GM19468 (cell line): ENCODE measurements at regions not wholly inside any gene's neighbourhood (a gene's known extent, or its start where the extent isn't known, plus 50 kb on each side); places are given as distances from the start of the nearest gene placed in this dataset.

Experiments used
- ATAC-seq: cut with Tn5 transposase; IDR thresholded peaks from one replicate; pipeline ENCODE4 v1.9.1; 2021; ENCODE audit warnings: mild to moderate bottlenecking, moderate library complexity, moderate number of reproducible peaks; ENCODE audit not compliant: unreplicated experiment; ENCODE audit errors: extremely low read depth

GRCh38 chr12:4112290-4112689 is 161.3 kb upstream of the CCND2 start:
- no peak for ATAC-seq

GRCh38 chr12:4111010-4111409 is 162.6 kb upstream of the CCND2 start:
- ATAC-seq: no peak

- no peak for ATAC-seq
Measured at GRCh38 chr12:4109826-4110225, 163.7 kb upstream of the CCND2 start.

- no peak for ATAC-seq
Measured at GRCh38 chr12:4108803-4109345, 164.7 kb upstream of the CCND2 start.

- ATAC-seq: no peak
Measured at GRCh38 chr12:4107911-4108697, 165.5 kb upstream of the CCND2 start.

- peak; percentile 56 for ATAC-seq
Measured at GRCh38 chr12:4107436-4107878, 166.1 kb upstream of the CCND2 start.

GRCh38 chr12:4106621-4107020 is 166.9 kb upstream of the CCND2 start:
- ATAC-seq: no peak

GRCh38 chr12:4104722-4105244 is 168.8 kb upstream of the CCND2 start:
- ATAC-seq: no peak

GRCh38 chr12:4099276-4099675 is 174.3 kb upstream of the CCND2 start:
- no peak for ATAC-seq

- ATAC-seq: no peak
Measured at GRCh38 chr12:4091016-4091743, 182.4 kb upstream of the CCND2 start.

- ATAC-seq: no peak
Measured at GRCh38 chr12:4089956-4090355, 183.6 kb upstream of the CCND2 start.

- ATAC-seq: no peak
Measured at GRCh38 chr12:4089121-4089606, 184.4 kb upstream of the CCND2 start.

- ATAC-seq: no peak
Measured at GRCh38 chr12:4088451-4088850, 185.1 kb upstream of the CCND2 start.

- ATAC-seq: no peak
Measured at GRCh38 chr12:4086481-4086880, 187.1 kb upstream of the CCND2 start.

- no peak for ATAC-seq
Measured at GRCh38 chr12:4084573-4084972, 189.0 kb upstream of the CCND2 start.

- no peak for ATAC-seq
Measured at GRCh38 chr12:4082809-4083403, 190.7 kb upstream of the CCND2 start.

- ATAC-seq: no peak
Measured at GRCh38 chr12:4080213-4080612, 193.3 kb upstream of the CCND2 start.

- ATAC-seq: no peak
Measured at GRCh38 chr12:4074129-4074528, 199.4 kb upstream of the CCND2 start.

GRCh38 chr12:4069670-4070010 is 196.4 kb upstream of the PARP11 start:
- no peak for ATAC-seq

GRCh38 chr12:4068981-4069669 is 195.9 kb upstream of the PARP11 start:
- no peak for ATAC-seq
